Peyer's patch (tissue), 4 donors: ENCODE measurements at regions not wholly inside any gene's neighbourhood (a gene's known extent, or its start where the extent isn't known, plus 50 kb on each side); places are given as distances from the start of the nearest gene placed in this dataset.
"Not testable (repeated sequence)": the region's sequence is repeated elsewhere in the genome, so short reads cannot be mapped to it uniquely, and the experiment has no call there.

Source experiments
- DNase-seq, 3 donors: peaks; one replicate each; pipeline ENCODE4 v3.0.0-alpha.2; 2017 to 2019
- H3K27ac ChIP-seq, 4 donors: fragments of 200-600 bp; sonication (generic); one replicate each; pipeline ENCODE4 v1.5.1; 2016 to 2019
- H3K27me3 ChIP-seq, 2 donors: fragments of 200-600 bp; sonication (generic); one replicate each; pipeline ENCODE4 v1.5.1; 2019
- H3K36me3 ChIP-seq, 3 donors: fragments of 200-600 bp; sonication (generic); one replicate each; pipeline ENCODE4 v1.5.1; 2016 to 2019
- H3K4me1 ChIP-seq, 4 donors: fragments of 200-600 bp; sonication (generic); one replicate each; pipeline ENCODE4 v1.5.1; 2016 to 2019
- H3K4me3 ChIP-seq, 4 donors: fragments of 200-600 bp; sonication (generic); 1 replicate in 3 of 4; 2 replicates in 1 of 4; pipeline ENCODE4 v1.5.1; 2016 to 2019; ENCODE audit warnings: mild to moderate bottlenecking in 1 of 4
- H3K9me3 ChIP-seq, 4 donors: fragments of 200-600 bp; sonication (generic); one replicate each; pipeline ENCODE4 v1.5.1; 2016 to 2019; ENCODE audit warnings: mild to moderate bottlenecking in 1 of 4
- POLR2A ChIP-seq, 2 donors: fragments of 450-650 bp; IDR thresholded peaks; one replicate each; pipeline ENCODE4 v1.5.1; 2017; ENCODE audit warnings: antibody characterized with exemption in 2 of 2, mild to moderate bottlenecking in 2 of 2, moderate library complexity in 2 of 2
- TF ChIP-seq, protein P1 (sequence below), 6 experiments: fragments of 450-650 bp in 4 of 6; fragments of 200-600 bp in 2 of 6; sonication (generic) in 1 of 6; IDR thresholded peaks; one replicate each; pipeline ENCODE4 v1.5.1; 2017 to 2019; ENCODE audit warnings: antibody characterized with exemption in 6 of 6, mild to moderate bottlenecking in 3 of 6, moderate library complexity in 1 of 6

DNA sequence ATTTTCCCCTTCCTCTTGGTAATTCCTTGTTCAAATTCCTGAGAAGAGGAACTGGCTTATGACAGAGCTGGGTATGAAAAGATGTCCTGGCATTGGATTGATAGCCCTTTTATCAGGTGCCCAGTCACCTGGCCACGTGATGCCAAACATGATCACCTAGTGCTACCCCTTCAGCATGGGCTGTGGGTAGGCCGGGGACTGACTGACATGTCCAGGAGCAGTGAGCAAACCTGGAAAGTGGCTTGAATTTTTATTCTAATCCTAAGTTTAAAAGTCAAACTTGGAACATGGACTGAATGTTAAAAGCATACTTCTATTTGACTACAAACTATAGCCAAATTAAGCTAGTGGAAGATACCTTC, 99.7 kb upstream of the CXCL13 start:
- Histone ChIP-seq H3K9me3 (no peaks in the 10 kb centered on the region), H3K4me3 (no peak overlapping the region), H3K27ac (no peak overlapping the region), H3K27me3 (no peaks in the 10 kb centered on the region), H3K36me3 (no peaks in the 10 kb centered on the region), H3K4me1 (no peaks in the 10 kb centered on the region)
- TF ChIP-seq, protein P1, sequence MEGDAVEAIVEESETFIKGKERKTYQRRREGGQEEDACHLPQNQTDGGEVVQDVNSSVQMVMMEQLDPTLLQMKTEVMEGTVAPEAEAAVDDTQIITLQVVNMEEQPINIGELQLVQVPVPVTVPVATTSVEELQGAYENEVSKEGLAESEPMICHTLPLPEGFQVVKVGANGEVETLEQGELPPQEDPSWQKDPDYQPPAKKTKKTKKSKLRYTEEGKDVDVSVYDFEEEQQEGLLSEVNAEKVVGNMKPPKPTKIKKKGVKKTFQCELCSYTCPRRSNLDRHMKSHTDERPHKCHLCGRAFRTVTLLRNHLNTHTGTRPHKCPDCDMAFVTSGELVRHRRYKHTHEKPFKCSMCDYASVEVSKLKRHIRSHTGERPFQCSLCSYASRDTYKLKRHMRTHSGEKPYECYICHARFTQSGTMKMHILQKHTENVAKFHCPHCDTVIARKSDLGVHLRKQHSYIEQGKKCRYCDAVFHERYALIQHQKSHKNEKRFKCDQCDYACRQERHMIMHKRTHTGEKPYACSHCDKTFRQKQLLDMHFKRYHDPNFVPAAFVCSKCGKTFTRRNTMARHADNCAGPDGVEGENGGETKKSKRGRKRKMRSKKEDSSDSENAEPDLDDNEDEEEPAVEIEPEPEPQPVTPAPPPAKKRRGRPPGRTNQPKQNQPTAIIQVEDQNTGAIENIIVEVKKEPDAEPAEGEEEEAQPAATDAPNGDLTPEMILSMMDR (IDR thresholded peaks at IDR 0.05): no peak
- TF ChIP-seq POLR2A (IDR thresholded peaks at IDR 0.05): no peak
- DNase-seq: no peak

DNA sequence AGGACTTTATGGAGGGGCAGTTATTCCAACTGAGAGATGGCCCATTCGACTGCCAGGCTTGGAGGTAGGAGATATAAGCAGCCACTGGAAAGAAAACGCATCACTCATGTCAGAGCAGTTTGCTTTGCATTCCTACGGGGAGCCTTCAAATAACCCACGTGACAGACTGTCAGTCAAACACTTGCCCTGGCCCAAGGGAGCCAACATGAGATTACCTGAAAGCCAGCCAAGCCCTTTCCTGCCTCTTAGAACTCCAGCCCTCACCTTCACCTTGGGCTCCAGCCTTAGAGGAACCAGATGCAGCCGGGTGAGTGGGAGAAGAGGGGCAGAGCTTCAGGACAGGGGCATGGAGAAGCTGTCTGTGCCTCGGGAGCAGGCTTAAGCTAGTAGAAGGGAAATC, 95.3 kb upstream of the CXCL13 start:
- no peaks in the 10 kb centered on the region for H3K4me1 ChIP-seq
- DNase-seq: no peak

DNA sequence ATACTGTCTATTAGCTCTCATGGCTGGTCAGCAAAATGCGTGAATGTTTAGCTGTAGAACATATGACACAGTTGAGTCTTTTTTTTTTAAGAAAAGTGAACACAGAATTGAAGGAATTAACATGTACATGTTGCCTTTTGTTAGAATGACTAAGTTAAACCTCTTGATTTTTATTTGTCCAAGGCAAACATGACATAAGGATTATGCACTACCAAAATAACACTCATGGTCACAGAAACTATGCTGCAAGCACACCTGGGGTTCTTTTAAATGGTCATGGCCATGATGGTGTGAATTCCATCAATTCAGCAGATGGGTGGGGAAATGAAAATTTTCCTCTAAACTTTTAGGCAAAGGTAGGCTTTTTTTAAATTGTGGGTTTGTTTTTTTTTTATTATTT, 80.1 kb upstream of the CXCL13 start:
- Histone ChIP-seq H3K4me1 (no peaks in the 10 kb centered on the region), H3K36me3 (no peaks in the 10 kb centered on the region), H3K27me3 (no peaks in the 10 kb centered on the region), H3K9me3 (no peaks in the 10 kb centered on the region), H3K4me3 (no peak overlapping the region), H3K27ac (no peak overlapping the region)
- no peak for TF ChIP-seq POLR2A (IDR thresholded peaks at IDR 0.05)
- TF ChIP-seq, protein P1 (IDR thresholded peaks at IDR 0.05): no peak
- no peak for DNase-seq

More for the DNA sequence above, 95.3 kb upstream of the CXCL13 start:
- TF ChIP-seq, protein P1 (IDR thresholded peaks at IDR 0.05): no peak
- TF ChIP-seq POLR2A (IDR thresholded peaks at IDR 0.05): no peak
- no peak overlapping the region for H3K4me3 ChIP-seq
- H3K27ac ChIP-seq: no peak overlapping the region
- H3K9me3 ChIP-seq: no peaks in the 10 kb centered on the region
- H3K36me3 ChIP-seq: no peaks in the 10 kb centered on the region
- no peaks in the 10 kb centered on the region for H3K27me3 ChIP-seq

DNA sequence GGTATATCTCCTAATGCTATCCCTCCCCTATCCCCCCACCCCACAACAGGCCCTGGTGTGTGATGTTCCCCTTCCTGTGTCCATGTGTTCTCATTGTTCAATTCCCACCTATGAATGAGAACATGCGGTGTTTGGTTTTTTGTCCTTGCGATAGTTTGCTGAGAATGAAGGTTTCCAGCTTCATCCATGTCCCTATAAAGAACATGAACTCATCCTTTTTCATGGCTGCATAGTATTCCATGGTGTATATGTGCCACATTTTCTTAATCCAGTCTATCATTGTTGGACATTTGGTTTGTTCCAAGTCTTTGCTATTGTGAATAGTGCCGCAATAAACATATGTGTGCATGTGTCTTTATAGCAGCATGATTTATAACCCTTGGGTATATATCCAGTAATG, 77.7 kb upstream of the CXCL13 start:
- H3K4me1 ChIP-seq, H3K27ac ChIP-seq, H3K27me3 ChIP-seq, DNase-seq, H3K36me3 ChIP-seq, H3K4me3 ChIP-seq, H3K9me3 ChIP-seq: not testable (repeated sequence)

DNA sequence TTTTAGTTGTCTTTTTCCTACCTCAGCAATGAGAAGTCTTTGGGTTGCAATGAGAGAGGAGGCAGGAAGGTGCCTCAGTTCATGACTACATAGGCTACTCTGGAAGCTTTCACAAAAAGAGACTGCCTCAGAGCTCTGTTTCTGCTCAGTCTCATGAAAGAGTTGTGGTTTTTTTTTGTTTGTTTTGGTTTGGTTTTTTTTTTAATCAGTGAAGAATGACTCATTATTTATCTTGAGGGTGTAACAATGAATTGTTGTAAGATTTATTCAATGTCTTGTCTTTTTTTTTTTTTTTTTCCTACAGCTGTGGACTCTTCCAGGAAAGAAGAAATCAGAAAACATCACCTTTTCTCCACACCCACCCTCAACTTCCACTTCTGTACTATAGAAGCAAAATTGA, 67.5 kb upstream of the CXCL13 start:
- Histone ChIP-seq H3K36me3 (no peaks in the 10 kb centered on the region), H3K27ac (peak overlapping the region in 1 of 4 donors; percentile 35), H3K27me3 (no peaks in the 10 kb centered on the region), H3K4me1 (peaks cover 0 to 13% (median 3%) of the 10 kb centered on the region in 4 donors), H3K9me3 (no peaks in the 10 kb centered on the region), H3K4me3 (no peak overlapping the region)
- no peak for DNase-seq
- no peak for TF ChIP-seq POLR2A (IDR thresholded peaks at IDR 0.05)
- TF ChIP-seq, protein P1 (IDR thresholded peaks at IDR 0.05): no peak

DNA sequence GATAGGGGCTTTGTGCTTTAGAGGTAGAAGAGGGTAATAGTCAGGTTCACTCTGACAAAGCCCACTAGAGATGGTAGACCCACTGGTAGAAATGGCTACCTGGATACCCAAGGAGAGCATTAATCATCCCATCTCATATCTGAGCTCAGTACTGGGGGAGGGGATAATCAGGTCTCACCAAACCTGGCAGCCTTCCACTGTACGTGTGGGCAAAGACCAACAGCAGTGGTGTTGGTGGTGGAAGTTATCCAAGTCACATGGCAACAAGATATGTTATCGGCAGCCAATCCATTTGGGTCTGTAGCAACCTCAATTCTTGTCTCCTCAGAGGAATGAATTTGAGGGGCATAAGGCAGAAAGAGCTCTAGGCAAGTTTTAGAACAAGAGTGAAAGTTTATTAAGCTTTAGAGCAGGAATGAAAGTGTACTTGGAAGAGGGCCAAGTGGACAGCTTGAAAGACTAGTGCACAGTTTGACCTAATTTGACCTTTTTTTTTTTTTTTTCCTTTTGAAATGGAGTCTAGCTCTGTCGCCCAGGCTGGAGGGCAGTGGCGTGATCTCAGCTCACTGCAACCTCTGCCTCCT, 67.0 kb upstream of the CXCL13 start:
- H3K4me1 ChIP-seq: peaks cover 0 to 13% (median 3%) of the 10 kb centered on the region in 4 donors
- peak overlapping the region in 2 of 4 donors; percentile 30 to 35 for H3K27ac ChIP-seq
- no peaks in the 10 kb centered on the region for H3K27me3 ChIP-seq
- TF ChIP-seq, protein P1 (IDR thresholded peaks at IDR 0.05): no peak
- TF ChIP-seq POLR2A (IDR thresholded peaks at IDR 0.05): no peak
- H3K36me3 ChIP-seq: no peaks in the 10 kb centered on the region
- DNase-seq: no peak
- H3K9me3 ChIP-seq: no peaks in the 10 kb centered on the region
- no peak overlapping the region for H3K4me3 ChIP-seq
